HFFc6 (cell line): ENCODE measurements at regions not wholly inside any gene's neighbourhood (a gene's known extent, or its start where the extent isn't known, plus 50 kb on each side); places are given as distances from the start of the nearest gene placed in this dataset.

Source experiments
- DNase-seq: peaks from one replicate; pipeline ENCODE4 v3.0.0-alpha.2; 2018
- H3K27ac Mint-ChIP-seq: 2 replicates; pipeline ENCODE4 v1.8.0; 2020; ENCODE audit warnings: mild to moderate bottlenecking, mixed read lengths
- H3K27me3 Mint-ChIP-seq: 2 replicates; pipeline ENCODE4 v1.8.0; 2021; ENCODE audit warnings: mild to moderate bottlenecking, moderate library complexity, mixed read lengths; ENCODE audit not compliant: insufficient read depth
- H3K36me3 Mint-ChIP-seq: 2 replicates; pipeline ENCODE4 v1.8.0; 2021; ENCODE audit warnings: low read depth, mixed read lengths
- H3K4me1 Mint-ChIP-seq: 2 replicates; pipeline ENCODE4 v1.8.0; 2020; ENCODE audit warnings: low read depth, mixed read lengths
- H3K4me3 Mint-ChIP-seq: 2 replicates; pipeline ENCODE4 v1.8.0; 2020; ENCODE audit warnings: mild to moderate bottlenecking, moderate library complexity, mixed read lengths
- H3K9me3 Mint-ChIP-seq: 2 replicates; pipeline ENCODE4 v1.8.0; 2020; ENCODE audit warnings: mild to moderate bottlenecking, mixed read lengths
- CTCF ChIP-seq: fragments of 200-600 bp; sonication (generic); IDR thresholded peaks from 2 replicates; pipeline ENCODE4 v1.5.0; 2021; ENCODE audit warnings: antibody characterized with exemption, mild to moderate bottlenecking

GRCh38 chr9:80866576-80867227 lies 822.6 kb downstream of the TLE1 start:
- Mint-ChIP-seq H3K4me1 (no peaks in the 10 kb centered on the region), H3K4me3 (no peak overlapping the region), H3K9me3 (peaks cover 30% of the 10 kb centered on the region), H3K36me3 (no peaks in the 10 kb centered on the region), H3K27me3 (peaks cover 2% of the 10 kb centered on the region; the same call in 1 of the 2 replicates), H3K27ac (no peak overlapping the region)
- TF ChIP-seq CTCF: no peak
- no peak for DNase-seq

- Mint-ChIP-seq H3K4me1 (no peaks in the 10 kb centered on the region), H3K4me3 (no peak overlapping the region), H3K36me3 (no peaks in the 10 kb centered on the region), H3K9me3 (peaks cover 30% of the 10 kb centered on the region), H3K27ac (no peak overlapping the region), H3K27me3 (peaks cover 2% of the 10 kb centered on the region; the same call in 1 of the 2 replicates)
- no peak for DNase-seq
- TF ChIP-seq CTCF: no peak
Measured at GRCh38 chr9:80866121-80866520, 823.2 kb downstream of the TLE1 start.

- no peaks in the 10 kb centered on the region for H3K4me1 Mint-ChIP-seq
- peaks cover 9% of the 10 kb centered on the region for H3K9me3 Mint-ChIP-seq
- no peaks in the 10 kb centered on the region; the same call in 1 of the 2 replicates for H3K27me3 Mint-ChIP-seq
- H3K4me3 Mint-ChIP-seq: no peak overlapping the region
- no peak overlapping the region for H3K27ac Mint-ChIP-seq
- no peak for DNase-seq
- TF ChIP-seq CTCF: no peak
- no peaks in the 10 kb centered on the region for H3K36me3 Mint-ChIP-seq
Measured at GRCh38 chr9:80843028-80843427, 846.3 kb downstream of the TLE1 start.

GRCh38 chr9:80842389-80842788 lies 847.0 kb downstream of the TLE1 start:
- H3K4me1 Mint-ChIP-seq: no peaks in the 10 kb centered on the region
- no peak overlapping the region for H3K27ac Mint-ChIP-seq
- H3K36me3 Mint-ChIP-seq: no peaks in the 10 kb centered on the region
- no peak for TF ChIP-seq CTCF
- no peaks in the 10 kb centered on the region; the same call in 1 of the 2 replicates for H3K27me3 Mint-ChIP-seq
- no peak overlapping the region for H3K4me3 Mint-ChIP-seq
- no peak for DNase-seq
- peaks cover 7% of the 10 kb centered on the region for H3K9me3 Mint-ChIP-seq

GRCh38 chr9:80841888-80842287 lies 847.5 kb downstream of the TLE1 start:
- Mint-ChIP-seq H3K9me3 (peaks cover 7% of the 10 kb centered on the region), H3K4me1 (no peaks in the 10 kb centered on the region), H3K27ac (no peak overlapping the region), H3K27me3 (no peaks in the 10 kb centered on the region; the same call in 1 of the 2 replicates), H3K36me3 (no peaks in the 10 kb centered on the region), H3K4me3 (no peak overlapping the region)
- no peak for DNase-seq
- no peak for TF ChIP-seq CTCF
